HG02938 (cell line): ENCODE measurements at regions not wholly inside any gene's neighbourhood (a gene's known extent, or its start where the extent isn't known, plus 50 kb on each side); places are given as distances from the start of the nearest gene placed in this dataset.
"Not testable (repeated sequence)": the region's sequence is repeated elsewhere in the genome, so short reads cannot be mapped to it uniquely, and the experiment has no call there.

Source experiments
- ATAC-seq: cut with Tn5 transposase; IDR thresholded peaks from one replicate; pipeline ENCODE4 v1.9.1; 2021; ENCODE audit warnings: mild to moderate bottlenecking, moderate library complexity; ENCODE audit not compliant: unreplicated experiment

DNA sequence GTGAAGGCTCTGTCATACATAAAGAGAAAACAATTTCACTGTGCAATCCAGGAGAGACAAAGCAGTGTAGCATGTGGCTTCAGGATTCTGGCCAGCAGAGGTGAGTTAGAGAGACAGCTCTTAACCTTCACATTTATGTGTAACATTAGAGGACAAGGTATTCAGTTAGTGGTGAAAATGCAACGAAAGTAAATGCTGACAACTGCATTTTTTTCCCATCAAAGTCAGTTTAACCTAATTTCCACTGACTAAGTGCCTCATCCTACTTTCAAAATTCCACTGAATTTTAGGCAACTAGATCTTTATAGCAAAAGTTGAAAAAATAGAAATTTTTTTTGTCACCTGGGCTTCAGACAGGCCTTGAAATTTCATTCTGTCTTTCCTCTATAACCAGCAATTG, 130.8 kb upstream of the LNX1 start:
- ATAC-seq, result no peak

DNA sequence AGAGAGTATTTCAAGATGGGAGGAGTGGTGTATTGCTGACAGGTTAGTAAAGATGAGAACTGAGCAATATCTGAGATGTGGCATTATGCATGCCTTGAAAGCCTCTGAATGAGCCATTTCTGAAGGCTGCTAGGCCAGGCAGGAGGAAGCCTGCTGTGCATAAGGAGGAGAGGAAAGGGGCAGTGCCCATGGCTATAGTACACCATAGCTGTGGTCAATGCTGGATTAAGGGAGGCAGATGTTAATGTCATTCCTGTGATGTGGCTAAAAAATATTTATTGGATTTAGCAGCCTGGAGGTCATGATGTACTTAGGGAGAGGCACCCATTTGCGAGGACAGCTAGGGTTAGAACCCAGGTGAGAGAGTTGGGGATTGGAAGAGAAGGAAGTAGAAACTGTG, 130.0 kb upstream of the LNX1 start:
- ATAC-seq, result no peak

DNA sequence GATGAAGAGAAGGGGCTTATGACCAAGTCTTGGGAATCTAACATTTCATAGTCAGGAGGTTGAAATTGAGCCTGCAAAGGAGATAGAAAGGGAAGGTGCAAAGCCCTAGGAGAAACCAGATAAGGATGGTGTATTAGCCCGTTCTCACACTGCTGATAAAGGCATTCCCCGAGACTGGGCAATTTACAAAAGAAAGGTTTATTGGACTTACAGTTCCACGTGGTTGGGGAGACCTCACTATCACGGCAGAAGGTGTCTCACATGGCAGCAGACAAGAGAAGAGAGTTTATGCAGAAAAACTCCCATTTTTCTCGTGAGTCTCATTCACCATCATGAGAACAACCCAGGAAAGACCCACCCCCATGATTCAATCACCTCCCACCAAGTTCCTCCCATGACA, 129.5 kb upstream of the LNX1 start:
- no peak for ATAC-seq

DNA sequence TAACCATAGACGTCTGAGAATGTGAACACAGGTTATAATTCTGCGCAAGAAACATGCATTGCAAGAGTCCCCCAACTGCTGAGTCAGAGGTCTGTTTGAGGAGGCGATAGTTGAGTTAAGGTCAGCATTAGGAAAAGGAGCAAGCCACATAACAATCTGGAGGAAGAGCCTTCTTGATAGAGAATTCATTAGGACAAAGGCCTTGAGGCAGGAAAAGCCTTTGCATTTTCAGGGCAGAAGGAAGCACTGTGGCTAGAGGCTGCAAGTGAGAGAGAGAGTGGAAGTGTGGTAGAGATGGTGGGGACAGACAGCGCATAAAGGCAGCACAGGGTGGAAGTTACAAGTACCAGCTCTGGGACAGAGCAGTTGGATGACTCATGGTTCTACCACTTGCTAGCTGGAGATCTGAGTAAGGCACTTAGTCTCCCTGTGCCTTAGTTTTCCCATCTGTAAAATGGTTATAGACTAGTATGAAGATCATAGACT, 125.8 kb upstream of the LNX1 start:
- ATAC-seq, result no peak

DNA sequence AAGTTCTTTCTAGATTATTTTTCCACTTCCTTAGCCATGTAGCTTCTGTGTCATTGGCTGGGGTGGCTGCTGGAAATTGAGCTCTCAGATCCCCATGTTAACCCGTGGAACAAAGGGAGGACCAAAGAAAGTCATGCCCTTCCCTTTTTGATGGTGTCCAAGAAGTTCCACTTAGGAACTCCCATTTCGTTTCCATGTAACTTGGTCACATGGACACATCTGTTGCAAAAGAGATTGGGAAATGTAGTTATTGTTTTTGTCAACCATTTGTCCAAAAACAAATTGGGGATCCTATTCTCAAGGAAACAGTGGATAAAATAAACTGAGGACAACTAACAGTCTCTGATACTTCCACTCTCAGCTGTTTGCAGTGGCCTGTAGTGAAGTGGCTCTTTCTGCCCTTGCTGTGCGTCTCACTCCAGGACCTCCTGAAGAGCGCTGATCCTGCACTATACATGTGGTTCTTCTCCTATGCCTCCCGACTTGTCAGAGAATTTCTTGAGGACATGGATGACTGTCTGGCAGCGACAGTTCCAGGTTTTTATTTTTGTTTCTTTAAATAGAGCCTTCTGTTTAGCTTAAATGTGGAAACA, 125.3 kb upstream of the LNX1 start:
- no peak for ATAC-seq

DNA sequence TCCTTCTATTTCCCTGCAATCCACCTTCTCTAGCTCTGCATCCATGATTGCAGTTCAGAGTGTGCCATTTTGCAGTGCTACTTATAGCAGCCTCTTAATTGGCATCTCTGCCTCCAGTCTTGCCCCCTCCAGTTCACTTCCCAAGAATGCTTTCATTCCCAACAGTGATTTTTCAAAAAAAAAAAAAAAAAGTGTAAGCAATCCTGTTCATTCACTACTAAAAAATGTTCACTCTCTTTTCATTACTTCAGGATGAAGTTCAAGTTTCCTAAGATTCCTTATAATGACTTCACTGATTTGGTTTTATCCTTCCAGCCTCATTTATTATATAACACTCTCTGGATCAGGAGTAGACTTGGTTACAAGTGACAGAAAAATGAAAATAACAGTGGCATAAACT, 124.7 kb upstream of the LNX1 start:
- no peak for ATAC-seq

DNA sequence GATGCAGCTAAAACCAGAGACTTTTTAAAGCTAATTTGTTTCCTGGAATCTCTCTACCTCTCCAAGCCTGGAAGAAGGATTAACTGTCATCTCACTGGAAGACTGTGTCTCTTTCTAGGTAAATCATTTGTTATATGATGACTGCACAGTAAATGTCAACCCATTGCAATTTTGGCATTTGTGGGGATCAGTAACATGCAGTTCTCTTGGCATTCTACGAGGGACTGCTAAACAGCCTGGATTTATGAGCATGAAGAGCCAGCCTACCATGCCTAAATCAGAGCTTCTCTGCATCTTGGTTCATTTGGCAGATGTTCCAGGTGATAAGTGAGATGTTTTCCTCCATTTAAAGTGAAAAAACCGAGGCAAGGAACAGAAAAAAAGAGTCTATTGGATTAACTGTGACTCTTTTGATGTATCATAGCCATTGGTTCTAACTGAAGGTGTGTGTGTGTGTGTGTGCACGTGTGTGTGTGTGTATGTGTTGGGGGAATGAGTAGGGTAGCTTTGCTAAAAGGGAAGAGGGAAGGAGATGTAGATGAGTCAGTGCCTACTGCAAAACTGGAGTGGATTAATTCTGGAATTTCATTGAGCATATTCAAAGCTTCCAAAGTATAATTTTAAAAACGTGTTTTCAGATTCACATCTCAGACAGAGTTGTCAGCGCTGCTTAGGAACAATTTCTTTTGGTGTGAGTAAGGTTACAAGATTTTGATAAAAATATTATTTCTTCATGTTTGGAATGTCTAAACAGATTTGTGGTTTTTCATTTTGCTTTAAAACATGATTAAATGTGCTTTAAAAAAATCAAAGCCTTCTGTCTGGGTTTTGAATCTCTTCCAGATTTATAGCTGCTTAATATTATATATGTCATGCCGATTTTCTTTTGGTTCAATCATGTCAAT, 123.2 kb upstream of the LNX1 start:
- ATAC-seq, result no peak

DNA sequence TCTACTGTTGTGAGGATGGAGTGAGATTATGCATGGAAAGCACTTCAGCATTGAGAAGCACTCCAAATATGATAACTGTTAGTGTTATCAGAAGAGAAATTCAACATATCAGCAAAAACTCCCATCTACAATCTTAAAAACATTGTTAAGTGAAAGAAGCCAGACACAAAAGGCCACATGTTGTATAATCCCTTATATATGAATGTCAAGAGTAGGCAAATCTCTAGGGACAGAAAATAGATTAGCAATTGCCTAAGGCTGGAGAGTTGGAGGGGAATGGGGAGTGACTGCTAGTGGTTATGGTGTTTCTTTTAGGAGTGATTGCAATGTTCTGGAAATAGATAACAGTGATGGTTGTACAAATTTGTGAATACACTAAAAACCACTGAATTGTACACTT, 122.5 kb upstream of the LNX1 start:
- ATAC-seq, result no peak

DNA sequence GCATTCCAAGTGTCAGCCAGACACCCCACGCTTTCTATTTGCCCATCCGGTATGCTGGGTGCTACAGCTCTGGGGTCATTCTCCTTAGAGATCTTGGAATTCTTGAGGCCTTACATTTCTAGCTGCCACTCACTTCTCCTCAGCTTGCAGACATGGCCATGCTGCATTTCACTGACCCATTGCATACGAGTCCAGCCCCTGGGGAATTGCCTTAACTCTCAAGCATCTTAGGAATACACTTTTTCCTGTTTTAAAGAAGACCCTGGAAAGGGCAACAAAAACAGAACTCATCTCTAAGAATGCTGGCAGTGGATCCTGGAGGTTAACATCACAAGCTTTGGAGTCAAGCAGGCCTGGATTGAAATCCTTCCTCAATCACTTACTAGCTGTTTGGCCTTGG, 122.0 kb upstream of the LNX1 start:
- ATAC-seq, result no peak

DNA sequence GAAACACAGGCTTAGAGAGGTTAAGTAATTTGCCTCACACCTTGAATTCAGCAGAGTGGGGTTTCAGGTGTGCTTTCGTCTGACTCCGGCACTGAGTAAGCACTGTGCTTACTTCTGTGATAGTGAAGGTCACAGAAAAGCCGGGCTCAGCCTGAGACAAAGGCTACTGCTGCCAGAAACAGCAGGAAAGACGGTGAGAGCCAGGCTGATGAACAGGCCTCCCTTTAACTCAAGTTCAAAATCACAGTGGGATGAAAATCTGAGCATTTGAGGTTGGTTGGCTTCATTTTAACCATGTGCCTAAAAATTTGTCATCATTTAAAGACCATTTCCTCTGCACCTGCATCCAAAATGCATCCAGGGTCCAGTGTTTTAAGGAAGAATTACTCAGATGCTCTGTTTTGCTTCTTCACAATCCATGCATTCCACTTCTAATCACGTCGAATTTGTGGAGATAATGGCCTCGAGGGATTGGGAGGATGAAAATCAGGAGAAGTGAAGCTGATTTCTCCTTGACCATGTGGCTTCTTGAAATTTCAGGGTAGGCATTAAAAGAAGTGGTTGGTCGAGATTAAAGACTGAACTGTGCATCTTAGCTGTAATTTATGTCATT, 121.2 kb upstream of the LNX1 start:
- ATAC-seq, result no peak

DNA sequence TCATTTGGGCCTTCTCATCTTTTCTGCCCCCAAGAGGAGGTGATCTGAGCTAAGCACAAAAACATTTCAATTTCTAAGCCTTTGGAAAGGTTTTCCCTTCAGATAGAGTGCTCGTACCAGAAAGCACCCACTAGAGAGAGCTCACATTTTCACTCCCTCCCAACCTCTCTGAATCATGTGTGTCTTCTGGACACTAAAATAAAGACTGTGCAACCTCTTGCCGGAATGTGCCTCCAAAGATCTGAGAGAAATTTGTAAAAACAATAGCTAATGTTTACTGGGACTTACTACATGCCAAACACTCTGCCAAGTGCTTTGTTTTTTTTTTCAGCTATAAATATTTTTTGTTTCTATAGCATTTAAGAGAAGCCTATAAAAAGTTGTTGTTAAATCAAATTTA, 120.6 kb upstream of the LNX1 start:
- no peak for ATAC-seq

DNA sequence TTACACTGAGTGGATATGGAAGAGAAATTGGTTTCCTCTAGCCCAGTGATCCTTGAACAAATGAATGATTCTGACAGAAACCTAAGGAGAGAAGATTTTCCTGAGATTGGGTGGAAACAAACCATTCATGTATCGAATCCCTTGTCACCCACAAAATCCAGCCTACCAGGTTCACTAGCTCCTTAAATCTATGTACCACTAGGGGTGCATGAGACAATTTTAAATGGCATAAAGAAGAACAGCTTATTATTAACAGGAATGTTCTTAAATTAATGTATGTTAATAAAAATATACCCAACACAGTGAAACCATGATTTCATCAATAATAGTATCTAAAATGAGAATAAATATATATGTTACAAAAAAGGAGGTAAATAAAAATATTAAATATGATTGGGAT, 118.4 kb upstream of the LNX1 start:
- no peak for ATAC-seq

DNA sequence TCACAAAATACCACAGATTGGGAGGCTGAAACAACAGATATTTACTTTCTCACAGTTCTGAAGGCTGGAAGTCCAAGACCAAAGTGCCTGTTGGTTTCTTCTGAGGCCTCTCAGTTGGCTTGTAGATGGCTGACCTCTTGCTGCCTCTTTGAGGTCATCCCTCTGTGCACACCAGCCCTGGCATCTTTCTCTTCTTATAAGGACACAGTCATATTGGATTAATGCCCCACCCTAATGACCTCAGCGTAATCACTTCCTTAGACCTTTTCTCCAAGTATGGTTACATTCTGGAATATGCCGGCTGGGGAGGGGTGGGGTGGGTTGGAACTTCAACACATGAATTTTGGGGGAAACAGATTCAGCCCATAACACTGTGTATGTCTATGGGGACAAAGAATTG, 116.2 kb upstream of the LNX1 start:
- no peak for ATAC-seq

DNA sequence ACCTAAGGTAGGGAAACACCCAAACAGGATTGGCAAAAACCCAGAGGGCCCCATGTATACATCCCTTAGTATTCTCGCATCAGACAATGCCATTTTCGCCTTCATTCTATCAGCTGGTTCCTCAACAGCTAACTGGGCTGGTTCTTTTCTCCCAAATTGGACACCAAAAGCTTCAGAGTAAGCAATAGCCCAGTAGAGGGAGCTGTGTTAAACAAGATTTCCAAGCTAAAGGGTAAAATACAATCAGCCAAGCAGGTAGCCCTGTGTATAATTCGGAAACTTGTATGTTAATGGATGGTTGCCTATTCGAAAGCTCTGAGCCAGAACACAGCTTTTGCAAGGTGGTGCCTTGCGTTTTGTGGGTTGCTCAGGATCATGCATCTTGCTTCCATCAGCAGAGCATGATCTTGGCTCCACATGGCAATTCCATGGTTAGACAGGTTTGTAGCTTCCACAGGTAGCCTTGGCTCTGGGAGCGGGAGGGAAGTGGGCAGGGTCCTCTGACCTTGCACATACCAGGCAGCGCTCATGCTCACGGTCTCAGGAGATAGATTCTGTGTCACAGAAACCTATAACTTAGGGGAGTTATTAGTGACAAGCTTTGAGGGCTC, 115.2 kb upstream of the LNX1 start:
- ATAC-seq, result no peak

DNA sequence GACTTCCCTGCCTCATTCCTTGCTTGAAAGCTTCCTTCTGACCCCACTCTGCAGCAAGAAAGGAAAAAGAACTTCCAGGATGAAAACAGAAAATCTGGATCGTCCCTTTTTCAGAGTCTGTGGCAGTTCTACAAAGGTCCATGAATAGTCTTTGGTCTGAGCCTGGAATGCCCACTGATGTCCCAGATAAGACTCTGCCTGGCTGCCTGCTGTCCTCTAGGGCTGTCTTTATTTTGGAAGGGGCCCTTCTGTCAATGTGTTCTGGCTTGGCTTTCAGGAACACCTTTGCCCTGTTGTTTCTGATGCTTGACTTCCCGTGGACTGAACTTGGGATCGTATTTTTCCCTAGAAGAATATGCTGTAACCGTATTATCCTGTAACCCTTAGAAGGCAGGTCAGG, 114.7 kb upstream of the LNX1 start:
- no peak for ATAC-seq

DNA sequence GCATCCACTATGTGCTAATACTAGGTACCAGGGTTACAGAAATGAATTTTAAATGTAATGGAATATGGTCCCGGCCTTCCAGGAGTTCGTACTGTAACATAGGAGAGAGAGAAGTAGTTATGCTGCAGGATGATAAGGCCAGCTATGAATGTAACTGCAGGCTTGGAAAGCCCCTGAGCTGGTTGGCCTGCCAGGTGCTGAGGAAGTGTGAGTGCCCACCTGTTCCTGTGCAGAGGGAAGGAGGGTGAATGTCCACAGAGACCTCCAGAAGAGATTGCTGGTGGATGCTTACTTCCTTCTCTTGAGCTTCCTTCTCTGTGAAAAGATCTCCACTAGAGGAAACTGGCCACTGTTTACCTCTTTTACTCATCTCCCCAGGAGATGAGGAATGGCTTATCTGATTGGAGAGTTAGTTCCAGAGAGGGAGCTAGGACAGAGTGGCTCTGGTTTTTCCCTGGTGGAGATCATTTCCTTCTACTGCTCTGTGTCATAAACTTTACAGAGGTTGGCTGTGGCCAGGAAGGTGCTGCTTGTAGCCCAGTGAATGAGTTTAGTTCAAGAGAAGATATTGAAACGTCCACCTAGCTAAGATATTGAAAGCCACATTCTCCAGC, 114.0 kb upstream of the LNX1 start:
- ATAC-seq, result no peak

DNA sequence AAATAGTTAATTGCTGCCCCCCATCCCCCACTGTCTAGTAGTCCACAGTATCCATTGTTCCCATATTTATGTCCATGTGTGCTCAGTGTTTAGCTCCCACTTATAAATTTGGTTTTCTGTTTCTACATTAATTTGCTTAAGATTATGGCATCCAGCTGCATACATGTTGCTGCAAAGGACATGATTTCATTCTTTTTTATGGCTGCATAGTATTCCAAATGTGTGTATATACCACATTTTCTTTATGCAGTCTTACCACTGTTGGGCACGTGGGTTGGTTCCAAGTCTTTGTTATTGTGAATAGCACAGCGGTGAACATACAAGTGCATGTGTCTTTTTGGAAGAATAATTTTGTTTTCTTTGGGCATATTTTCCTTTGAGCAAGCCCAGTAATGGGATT, 113.0 kb upstream of the LNX1 start:
- ATAC-seq, result no peak

DNA sequence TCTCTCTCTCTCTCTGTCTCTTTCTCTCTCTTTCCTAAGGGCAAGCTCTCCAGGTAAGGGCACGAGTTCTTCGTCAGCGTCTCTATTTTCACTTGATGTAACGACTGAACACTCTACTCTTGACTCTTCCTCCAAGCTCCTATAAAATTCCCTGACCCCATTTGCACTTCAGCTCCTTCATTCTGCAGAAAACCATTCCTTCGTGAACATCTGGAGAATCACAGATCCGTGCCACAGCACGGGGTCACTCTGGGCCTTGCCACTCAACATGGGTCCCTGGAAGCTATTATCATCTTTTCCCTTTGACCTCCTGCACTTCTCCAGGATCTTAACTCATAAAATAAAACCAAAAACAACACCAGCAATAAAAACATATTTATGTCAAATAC, 112.0 kb upstream of the LNX1 start:
- no peak for ATAC-seq

DNA sequence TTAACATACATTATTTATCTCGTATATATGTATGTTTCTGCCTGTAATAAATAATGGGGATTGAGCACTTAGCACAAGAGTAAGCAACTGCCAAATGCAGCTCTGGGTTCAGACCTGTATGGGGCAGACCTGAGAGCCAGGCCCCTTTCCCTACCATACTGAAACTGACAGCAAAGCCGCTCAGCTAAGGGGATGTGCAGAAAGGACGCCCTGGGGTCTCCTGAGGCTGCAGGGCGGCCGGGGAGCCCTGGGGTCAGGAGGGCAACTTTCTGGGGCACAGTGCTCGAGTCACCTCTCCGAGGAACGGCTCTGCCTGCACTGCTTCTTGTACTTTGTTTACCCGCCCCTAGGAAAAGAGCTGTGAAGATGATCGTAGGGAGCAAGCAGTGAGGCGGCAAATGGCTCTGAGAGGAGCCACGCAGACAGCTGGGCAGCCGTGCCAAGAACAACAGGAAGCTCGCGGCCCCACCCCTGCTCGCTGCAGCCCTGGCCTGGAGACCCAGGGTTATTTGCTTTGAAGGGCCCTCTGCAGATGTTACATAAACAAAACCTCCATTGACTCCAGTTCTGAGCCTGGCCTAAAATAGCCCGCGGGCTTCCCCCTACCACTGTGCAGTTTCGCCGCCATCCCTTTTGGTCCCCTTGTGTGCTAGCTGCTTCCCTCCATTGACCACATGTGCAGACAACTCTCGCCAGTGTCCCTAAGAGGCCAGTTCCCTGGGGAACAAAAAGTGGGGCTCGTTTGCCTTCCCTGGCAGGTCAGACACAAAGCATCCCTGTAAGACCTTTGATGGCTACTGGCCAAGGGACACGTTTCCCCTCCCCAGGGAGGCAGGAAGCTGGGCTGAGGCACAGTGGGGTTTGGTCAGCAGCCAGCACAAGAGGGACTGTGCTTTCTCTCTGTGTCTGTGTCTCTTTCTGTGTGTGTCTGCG, 111.3 kb upstream of the LNX1 start:
- peak; percentile 79 for ATAC-seq

DNA sequence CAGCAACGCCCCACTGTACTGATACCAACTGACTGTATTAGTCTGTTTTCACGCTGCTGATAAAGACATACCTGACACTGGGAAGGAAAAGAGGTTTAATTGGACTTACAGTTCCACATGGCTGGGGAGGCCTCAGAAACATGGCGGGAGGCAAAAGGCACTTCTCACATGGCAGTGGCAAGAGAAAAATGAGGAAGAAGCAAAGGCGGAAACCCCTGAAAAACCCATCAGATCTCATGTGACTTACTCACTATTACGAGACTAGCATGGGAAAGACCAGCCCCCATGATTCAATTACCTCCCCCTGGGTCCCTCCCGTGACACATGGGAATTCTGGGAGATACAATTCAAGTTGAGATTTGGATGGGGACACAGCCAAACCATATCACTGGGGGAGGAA, 110.0 kb upstream of the LNX1 start:
- not testable (repeated sequence) for ATAC-seq
